NCI-H524 treated with DMSO at 0.1 percent for 48 hours (cell line): ENCODE measurements at regions not wholly inside any gene's neighbourhood (a gene's known extent, or its start where the extent isn't known, plus 50 kb on each side); places are given as distances from the start of the nearest gene placed in this dataset.
"Not testable (repeated sequence)": the region's sequence is repeated elsewhere in the genome, so short reads cannot be mapped to it uniquely, and the experiment has no call there.

Source experiments
- DNase-seq: peaks from one replicate; lab custom pipeline; 2025; lab: John Stamatoyannopoulos, UW

DNA sequence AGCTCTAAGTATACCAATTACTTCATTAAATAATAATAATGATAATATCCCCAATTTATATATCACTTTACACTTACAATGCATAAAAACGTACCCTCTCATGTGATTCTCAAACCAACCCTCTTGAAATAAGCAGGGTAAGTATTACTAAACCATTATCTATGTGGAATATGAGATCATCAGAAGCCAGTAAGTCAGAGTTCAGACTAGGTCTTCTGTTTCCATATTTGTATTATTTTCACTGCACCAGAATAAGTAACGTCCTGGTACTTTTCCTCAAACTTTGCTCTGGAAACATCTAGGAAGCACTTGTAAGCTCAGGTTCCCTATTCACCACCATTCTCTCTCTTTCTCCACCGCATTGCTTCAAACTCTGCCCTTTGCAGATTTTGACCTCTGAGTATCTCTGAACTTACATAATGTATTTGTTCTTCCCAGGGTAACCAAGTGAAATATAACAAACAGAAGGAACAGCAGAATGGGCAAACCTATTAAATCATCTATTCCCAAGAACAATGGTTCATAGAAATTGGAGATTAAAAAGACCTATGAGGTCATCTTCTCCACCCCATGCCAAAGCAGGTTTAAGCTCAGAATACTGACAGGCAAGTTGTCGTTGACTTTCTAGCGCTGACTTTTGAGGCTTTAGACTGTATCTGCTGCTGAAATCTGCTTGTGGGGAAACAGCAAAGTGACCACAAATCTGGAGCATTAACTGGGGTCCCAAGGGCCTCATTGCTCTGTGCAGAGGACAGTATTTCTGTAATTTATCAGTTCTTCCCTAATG lies 161.3 kb upstream of the FAR2 start:
- DNase-seq: no peak

DNA sequence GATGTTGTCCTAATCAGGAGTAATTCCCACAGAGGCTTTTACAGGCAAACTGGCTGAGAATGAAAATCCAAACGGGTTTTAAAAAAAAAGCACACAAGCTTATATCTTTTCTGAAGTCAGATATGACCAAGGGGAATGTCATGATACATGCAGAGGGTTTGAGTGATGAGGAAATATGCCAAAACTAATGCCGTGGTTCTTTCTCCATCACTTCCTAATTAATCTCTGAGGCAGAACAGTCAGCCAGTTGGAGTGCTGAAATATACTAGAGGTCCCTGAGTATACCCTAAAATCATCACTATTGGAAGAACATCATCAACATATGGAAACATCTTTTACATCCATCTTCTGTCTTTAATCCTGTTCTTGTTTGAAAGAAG lies 160.8 kb upstream of the FAR2 start:
- DNase-seq: no peak

DNA sequence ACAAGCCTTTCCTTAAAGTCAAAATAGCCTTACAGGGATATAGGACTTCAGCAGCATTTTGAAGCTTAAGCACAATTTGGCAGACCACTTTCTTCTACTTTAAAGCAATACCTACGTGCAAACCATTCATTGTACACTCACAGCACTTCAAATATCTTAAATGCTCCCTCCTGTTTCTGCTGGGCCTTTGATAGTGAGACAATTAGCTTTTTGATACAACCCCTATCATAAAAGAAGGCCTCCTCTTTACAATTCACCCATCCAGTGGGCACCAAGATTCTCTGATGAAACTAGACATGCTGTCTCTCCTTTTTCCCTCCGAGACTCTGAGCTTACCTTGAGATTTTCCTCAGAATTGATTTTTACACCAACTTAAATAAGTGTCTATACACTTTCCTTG lies 157.5 kb upstream of the FAR2 start:
- DNase-seq: no peak

DNA sequence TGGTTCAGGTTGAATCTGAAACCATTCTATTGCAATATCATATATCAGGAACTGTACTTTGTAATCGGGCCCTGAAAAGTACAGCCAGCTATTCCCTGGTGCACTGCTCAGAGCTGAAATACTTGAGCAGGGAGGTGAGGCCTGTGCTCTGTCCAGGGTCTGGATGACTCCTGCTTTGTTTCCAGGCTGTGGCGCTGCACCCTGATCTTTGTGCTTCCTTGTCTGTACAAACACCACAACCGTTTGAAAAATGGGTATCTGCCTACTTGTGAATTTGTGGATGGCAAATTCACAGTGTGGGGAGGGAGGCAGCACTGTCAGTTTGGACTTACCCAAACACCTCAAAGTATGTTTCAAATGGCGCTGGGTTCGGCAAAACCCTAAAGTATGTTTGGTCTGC lies 155.4 kb upstream of the FAR2 start:
- DNase-seq: no peak

DNA sequence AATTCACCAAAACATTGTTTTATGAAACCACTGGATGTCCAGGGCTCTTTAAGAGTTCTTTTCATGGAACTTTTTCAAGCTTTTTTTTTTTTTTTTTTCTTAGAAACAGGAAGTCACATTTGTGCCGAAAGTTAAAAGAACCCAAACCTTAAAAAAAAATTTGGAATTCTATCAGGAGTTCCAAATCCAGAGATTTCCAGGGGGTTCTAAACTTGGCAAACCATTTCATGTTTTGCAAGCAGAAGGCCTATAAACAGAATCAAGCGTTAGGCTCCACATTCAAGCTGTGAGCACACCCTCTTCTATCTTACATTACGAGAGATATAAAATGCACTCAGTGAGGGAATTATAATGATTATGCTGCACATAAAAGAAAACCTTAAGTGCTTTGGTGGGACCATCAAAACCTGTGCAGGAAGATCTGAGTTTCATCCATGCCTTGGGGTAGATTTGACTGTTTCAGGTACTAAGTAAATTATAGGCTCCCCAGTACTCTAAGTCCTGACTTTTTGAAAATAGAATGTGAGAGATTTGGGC lies 154.8 kb upstream of the FAR2 start:
- no peak for DNase-seq

DNA sequence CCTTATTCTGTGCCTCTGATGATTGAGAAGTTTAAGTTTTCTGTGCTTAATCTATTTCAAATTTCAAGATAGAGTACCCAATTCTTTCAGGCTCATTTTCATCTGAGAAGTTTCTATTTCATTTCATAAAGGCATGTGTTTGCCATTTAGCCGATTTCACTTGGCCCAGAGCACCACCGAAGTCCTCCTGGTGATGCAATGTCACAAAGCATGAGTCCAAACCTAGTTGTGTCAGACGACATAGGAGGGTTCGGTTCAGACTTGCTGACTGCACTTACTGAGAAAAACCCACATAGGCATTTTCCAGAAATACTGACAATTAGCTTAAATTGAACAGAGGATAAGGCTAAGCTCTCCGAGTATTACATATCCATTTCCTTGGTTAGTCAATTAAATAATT lies 152.4 kb upstream of the FAR2 start:
- DNase-seq: no peak

DNA sequence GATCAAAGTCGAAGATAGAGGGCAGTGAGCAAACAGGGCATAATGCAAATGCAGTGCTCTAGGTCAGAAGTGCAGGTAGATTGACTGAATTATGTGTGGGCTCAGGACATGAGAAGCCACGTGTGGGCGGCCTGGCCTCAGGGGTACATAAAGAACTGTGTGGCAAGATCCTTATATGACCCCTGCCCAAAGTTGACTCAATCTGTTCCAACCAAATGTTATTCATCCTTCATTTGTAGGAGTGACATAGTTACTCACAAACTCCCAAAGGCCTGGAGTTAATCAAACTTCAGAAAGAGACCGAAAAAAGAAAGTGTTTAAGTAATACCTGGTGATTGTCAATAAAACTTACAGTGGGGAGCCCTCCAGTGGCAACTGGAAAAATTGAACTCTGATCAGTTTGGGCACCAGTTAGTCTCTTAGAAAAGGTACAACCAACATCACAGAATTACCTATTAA lies 150.4 kb upstream of the FAR2 start:
- DNase-seq: no peak

DNA sequence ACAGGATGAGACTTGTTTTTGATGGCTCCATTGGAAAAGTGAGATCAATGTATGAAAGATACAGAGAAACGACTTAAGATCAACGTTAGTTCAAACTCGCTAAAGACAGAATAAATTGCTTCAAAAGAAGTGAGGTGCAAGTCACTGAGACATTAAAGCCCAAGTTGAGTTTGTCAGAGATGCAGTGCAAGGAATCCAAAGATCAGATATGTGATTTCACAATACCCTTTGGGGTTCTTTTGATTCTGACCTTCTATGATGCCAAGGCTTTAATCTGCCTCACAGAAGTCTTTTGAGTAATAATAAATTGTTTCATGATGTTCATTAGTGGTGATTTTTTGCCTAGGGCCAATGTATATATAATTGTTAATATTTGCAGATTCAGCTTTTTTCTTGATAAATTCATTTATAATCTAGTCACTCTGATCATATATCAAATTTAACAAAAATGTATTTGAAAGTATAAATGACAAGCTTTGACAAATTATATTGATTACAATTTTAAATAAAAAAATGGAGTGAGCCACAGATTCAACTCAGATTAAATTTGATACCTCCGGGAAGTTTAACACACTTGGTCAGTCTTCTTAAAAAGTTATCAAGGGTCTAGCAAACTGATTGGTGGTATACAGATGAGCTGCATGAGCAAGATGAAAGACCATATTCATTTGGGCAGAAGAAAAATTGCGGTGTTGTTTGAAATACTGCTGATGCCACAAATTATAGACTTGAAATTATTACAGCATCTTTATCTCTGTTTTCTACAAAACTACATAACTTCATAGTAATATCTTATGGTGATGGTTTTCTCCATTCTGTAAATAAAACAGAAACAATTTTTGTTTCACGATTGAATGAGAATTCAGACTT lies 144.8 kb upstream of the FAR2 start:
- no peak for DNase-seq

DNA sequence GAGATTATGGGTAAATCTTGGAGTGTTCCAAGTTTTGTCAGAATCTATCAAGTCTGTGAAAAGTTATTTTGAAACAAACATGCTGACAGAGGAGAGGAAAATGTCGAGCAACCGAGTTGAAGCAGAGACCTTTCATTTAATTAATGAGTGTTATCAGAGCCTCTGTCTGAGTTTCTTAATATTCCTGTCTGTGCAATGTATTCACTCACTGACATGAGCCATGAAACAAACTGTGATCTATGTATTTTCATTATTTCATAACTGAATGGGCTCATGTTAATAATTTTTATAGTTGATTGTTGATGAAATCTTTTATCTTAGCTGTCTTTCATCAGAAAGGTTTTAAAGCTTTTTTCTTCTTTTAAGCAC lies 144.2 kb upstream of the FAR2 start:
- no peak for DNase-seq

DNA sequence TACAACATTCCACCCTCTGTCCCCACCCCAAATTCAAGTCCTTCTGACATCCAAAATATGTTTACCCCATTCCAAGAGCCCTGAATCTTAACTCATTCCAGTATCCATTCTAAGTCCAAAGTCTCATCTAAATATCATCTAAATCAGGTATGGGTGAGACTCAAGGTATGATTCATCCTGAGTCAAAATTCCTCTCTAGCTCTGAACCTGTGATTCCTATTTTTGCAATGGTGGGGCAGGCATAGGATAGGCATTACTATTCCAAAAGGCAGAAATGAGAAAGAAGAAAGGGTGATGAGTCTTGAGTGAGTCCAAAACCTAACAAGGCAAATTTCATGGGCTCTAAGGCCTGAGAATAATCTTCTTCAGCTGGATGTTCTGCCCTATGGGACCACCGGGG lies 140.3 kb upstream of the FAR2 start:
- DNase-seq: no peak

DNA sequence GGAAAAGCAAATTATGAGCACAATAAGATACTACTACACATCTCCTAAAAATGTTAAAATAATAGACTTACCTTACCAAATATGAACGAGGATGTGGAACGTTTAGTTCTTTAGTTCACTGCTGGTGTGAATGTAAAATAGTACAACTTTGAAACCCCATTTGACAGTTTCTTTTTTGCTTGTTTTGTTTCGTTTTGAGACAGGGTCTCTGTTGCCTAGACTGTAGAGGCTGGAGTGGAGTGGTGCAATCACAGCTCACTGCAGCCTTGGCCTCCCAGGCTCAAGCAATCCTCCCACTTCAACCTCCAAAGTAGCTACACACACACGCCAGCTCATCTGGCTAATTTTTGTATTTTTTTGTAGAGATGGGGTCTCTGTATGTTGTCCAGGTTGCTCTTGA lies 136.4 kb upstream of the FAR2 start:
- no peak for DNase-seq

DNA sequence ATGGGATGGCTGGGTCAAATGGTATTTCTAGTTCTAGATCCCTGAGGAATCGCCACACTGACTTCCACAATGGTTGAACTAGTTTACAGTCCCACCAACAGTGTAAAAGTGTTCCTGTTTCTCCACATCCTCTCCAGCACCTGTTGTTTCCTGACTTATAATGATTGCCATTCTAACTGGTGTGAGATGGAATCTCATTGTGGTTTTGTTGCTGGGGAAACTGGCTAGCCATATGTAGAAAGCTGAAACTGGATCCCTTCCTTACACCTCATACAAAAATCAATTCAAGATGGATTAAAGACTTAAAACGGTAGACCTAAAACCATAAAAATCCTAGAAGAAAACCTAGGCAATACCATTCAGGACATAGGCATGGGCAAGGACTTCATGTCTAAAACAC lies 131.5 kb upstream of the FAR2 start:
- not testable (repeated sequence) for DNase-seq

DNA sequence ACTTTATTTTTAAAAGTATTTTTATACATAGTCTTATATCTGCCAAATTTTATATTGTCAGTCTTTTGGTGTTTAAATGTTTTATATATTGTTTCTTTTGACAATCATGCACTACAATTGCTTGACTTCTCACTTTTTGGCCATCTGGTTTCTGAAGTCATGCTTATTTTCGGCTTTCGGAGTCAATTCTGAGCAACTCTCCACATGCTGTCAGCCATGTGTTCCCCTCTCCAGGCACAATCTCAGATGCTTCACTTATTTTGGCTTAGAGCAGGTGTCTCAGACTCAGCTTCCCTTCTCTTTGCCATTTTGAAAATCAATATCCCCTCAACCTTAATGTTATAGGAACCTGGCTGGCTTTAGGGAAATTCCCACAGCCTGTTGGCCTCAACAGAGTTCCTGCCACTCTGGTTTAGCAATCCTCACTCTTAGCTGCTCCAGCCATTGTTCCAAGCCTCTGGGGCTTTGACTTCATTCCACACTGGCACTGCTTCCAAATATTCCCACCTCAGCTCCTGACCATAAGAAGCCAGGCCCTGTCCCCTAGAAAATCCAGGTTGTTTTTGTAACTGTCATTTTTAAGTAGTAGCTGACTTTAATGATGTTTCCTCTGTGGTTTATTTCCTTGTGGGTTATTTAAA lies 125.5 kb upstream of the FAR2 start:
- DNase-seq: no peak

DNA sequence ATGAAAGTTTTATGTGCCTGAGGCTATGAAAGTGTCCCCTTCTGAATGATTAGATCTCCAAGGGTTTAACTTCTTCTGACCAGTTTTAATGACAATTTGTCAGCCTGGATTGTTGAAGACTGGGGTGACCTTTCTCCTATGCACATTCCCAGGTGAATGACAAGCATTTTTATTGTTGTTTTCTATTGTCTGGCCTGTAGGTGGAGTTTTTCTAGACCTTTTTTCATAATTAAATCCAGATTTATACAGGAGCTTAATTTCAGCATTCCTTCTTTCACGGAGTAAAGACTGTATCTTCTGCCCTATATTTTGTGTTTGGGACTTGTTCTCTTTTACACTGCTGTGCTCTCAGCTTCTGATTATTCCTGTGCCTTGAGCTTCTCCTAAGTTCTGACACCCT lies 125.0 kb upstream of the FAR2 start:
- no peak for DNase-seq

DNA sequence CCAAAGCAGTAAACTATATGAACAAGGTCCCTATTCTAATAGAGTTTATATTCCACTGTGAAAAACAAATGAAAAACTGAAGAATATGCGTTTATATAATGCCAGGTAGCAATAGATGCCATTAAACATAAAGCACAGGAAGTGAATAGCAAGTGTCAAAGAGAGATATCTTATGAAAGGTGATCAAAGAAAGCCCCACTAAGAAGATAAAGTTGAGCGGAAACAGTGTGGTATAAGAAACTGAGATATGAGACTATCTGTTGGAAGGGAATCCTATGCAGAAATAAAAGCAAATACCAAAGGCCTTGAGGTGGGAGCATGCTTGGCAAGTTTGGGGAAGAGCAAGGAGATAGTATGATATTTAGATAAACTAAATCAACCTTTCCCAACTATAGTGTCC lies 123.1 kb upstream of the FAR2 start:
- DNase-seq: no peak

DNA sequence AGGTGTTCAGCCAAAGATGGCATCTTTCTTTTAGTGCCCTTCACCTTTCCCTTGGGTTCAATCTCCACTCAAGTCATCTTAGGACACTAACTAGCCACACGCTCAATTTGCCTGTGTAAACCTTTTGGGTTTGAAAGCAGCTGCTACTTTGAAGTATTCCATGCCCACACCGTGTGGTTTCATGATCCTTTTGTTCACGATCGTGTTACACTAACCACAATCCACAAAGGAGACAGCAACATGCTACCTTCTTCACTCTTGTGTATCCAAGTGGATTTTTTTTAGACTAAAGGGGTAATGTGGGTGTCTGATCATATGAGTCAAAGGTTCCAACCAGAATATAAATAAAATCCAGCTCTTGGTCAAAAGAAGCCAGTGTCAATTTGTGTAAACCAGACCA lies 122.7 kb upstream of the FAR2 start:
- DNase-seq: no peak

DNA sequence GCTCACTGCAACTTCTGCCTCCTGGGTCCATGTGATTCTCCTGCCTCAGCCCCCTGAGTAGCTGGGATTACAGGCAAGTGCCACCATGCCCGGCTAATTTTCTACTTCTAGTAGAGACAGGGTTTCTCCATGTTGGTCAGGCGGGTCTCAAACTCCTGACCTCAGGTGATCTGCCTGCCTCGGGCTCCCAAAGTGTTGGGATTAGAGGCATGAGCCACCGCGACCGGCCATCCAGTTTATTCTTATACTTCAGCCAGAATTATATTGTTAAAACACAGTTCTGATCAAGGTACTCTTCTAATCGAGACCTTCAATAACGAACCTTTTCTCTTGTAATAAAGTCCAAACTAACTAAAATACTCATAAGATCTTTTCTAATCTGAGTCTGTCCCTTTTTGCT lies 119.6 kb upstream of the FAR2 start:
- not testable (repeated sequence) for DNase-seq

DNA sequence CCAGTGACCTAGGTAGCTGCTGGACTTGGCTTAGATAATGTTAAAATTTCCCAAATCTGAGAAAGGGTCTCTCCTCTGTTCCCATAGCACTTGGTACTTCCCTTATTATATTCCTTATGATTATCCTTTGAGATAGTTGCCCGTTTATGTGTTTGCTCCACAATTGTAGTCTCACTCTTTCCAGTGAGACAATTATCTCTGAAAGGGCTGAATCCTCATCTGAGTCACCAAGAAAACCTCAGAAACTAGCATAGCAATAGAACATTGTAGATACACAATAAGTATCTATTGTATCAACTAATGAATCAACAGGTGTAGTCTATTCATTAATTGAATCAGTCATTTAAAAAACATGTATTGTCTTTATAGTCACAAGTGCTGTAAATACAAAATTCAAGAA lies 119.1 kb upstream of the FAR2 start:
- no peak for DNase-seq

DNA sequence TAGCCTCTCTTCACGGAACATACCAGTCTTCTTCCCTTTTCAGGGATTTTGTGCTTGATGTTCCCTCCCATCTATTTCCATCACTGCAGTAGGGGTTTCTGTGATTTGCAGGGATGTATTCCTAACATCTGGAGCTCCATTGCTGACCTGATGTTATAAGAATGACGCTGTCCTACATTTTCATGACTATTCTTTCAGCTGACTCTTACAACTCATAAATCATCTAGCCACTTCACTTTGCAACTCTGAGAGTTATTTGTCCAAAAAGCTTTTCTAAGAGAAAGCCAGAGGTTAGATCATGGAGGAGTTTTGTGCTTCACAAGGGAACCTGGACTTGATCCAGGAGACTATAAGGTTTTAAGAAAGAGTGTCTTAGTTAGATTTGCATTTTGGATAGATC lies 116.6 kb upstream of the FAR2 start:
- DNase-seq: no peak

DNA sequence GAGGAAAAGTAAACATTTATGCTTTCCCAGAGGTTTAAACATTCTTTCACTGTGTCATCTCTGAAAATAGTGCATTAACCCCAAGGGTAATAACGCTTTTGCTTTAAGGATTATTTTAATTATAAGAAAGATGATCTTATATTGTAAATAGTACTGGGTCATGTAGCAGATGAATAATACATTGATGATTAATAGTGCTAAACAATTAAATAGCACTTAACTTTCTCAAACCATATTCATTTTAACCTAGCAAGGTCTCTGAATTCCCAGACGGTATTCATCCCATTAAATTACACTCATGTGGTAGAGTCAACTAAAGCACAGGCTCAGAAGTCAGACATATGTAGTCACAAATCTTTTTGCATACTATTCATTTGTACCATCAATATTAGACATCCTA lies 115.6 kb upstream of the FAR2 start:
- DNase-seq: no peak

DNA sequence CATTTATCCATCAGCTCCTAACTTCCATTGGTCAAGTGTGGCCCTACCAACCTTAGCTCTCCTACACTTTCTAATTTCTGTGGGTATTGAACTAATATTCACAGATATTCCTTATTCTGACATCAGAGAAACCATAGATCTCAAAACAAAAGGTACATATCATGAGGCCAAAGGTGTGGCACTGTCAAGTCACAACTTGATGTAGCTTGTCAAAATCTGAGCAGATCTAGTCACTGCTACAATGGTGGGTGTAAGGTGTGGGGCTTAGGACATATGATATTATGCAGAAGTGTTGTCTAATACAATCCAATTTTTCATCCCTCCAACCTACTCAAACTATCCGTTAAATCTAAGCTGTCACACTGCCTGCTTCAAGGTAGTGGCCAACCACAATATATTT lies 114.0 kb upstream of the FAR2 start:
- no peak for DNase-seq

DNA sequence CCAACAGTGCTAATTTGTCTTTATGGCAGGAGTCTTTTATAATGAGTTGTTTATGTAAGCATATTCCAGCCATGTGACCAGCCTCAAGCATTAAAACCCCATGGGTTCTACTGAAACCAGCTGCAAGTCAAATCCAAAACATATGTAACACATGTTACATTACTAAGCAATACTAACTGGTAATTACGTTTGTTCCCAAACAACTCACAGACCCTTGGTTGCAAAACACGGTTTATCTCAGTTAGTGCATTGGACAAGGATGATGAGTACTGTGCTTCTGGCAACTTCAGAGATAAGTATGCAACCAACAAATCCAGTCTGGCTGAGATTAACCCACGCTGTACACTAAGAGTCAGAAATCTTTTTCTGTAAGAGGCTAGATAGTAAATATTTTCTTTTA lies 110.1 kb upstream of the FAR2 start:
- no peak for DNase-seq

DNA sequence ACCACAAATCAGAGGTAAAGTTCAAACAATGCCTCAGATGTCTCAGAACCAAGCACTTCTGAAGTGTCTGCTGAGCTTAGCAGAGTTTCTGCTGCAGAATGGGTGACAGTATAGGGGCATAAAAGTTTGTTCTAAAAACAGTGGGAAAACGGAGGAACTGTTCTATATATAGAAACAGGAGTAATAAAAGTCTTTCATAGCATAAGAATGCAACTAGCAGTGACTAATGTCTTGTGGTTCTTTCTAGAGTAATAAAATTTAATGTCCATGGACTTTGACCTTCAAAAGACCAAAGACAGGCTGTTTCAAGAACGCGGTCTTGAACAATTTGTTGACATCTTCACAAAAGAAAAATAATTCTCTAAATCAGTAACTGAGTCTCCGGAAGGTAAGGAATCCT lies 107.5 kb upstream of the FAR2 start:
- no peak for DNase-seq
